ENCODE measurements at regions not wholly inside any gene's neighbourhood (a gene's known extent, or its start where the extent isn't known, plus 50 kb on each side); places are given as distances from the start of the nearest gene placed in this dataset.
"Not testable (repeated sequence)": the region's sequence is repeated elsewhere in the genome, so short reads cannot be mapped to it uniquely, and the experiment has no call there.

DNA sequence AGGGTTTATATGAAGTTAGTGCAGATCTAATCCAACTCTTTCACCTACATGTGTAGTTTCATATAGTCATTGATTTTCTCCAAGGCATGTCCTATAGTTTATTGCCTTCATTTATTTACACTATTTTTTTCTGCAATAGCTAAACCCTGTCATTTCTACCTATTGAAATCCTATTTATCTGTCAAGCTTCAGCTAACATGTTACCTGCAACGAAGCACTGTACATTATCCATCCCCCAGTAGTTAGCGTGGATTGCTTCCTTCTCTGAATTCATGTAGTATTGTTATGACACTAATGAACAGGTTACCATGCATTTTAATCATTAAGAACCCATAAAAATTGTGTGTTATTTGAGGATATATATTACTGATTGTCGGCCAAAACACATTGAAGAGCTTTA, 742.9 kb upstream of the PCDH20 start:
- no TSS peak for BruUV-seq (replicated peaks)
- no peaks in the 10 kb centered on the region; the same call in 1 of the 2 replicates for H3K9me3 ChIP-seq (ENCODE audit: low read length)
- no peaks in the 10 kb centered on the region for H3K27me3 ChIP-seq (ENCODE audit: control insufficient read depth in 1 of 2, insufficient read depth in 2 of 2, low read length in 2 of 2)
- no peak overlapping the region for H2AFZ ChIP-seq (ENCODE audit: low read length)
- DNase-seq (ENCODE audit: low spot score) = no peak
- no peak for ATAC-seq
- TF ChIP-seq ZNF264 (CRISPR knock-in tag; IDR thresholded peaks at IDR 0.05) = no peak
- 10% methylated on average over 3 of the region's 3 CpGs for WGBS (ENCODE audit: low lambda C conversion rate)
- H3K4me3 ChIP-seq (replicated peaks in 1 of 3; ENCODE audit: insufficient read depth in 1 of 3, low read depth in 2 of 3, low read length in 3 of 3) = no peak overlapping the region
- H4K20me1 ChIP-seq (ENCODE audit: insufficient read depth, low read length) = no peaks in the 10 kb centered on the region
- no peaks in the 10 kb centered on the region for H3K4me1 ChIP-seq (ENCODE audit: insufficient read depth, low read length)
- H3K4me2 ChIP-seq (ENCODE audit: low read depth, low read length) = no peak overlapping the region
- FAIRE-seq = no peak
- CTCF ChIA-PET (ENCODE audit: low intra/inter-chr PET ratio, low total read pairs) = no interaction called here
- POLR2A ChIA-PET = no interaction called here
- no peaks in the 10 kb centered on the region for H3K36me3 ChIP-seq (replicated peaks in 1 of 2; ENCODE audit: control insufficient read depth in 1 of 2, insufficient read depth in 2 of 2, low read length in 2 of 2)
- no peak overlapping the region for H3K27ac ChIP-seq (ENCODE audit: extremely low read length, insufficient read depth, low read length)
- no peak overlapping the region for H3K9ac ChIP-seq (ENCODE audit: insufficient read depth, low read depth, low read length)
- in situ Hi-C loops (cut with HindIII; ENCODE audit: extremely low pct_ligation_motif_present, low pct_unique_long_range_greater_than_20kb) = no loop called here
- no peaks in the 10 kb centered on the region for H3K79me2 ChIP-seq (ENCODE audit: insufficient read depth, low read length)
- intact Hi-C loops (cut with micrococcal nuclease; ENCODE audit: unreplicated experiment) = no loop called here

DNA sequence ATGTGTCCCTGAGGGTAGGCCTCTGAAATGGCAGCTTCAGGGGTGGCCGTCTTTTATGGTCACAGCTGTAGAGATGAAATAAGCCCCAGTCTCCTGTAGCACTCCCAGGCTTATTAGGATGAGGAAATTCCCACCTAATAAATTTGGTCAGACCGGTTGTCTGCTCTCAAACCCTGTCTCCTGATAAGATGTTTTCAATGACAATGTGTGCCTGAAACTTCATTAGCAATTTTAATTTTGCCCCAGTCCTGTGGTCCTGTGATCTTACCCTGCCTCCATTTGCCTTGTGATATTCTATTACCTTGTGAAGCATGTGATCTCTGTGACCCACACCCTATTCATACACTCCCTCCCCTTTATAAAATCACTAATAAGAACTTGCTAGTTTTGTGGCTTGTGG, 736.1 kb upstream of the PCDH20 start:
- DNase-seq (ENCODE audit: low spot score); CTCF ChIA-PET (ENCODE audit: low intra/inter-chr PET ratio, low total read pairs); POLR2A ChIA-PET; H3K36me3 ChIP-seq (replicated peaks in 1 of 2; ENCODE audit: control insufficient read depth in 1 of 2, insufficient read depth in 2 of 2, low read length in 2 of 2); H3K79me2 ChIP-seq (ENCODE audit: insufficient read depth, low read length); H3K27ac ChIP-seq (ENCODE audit: extremely low read length, insufficient read depth, low read length); FAIRE-seq; H3K9me3 ChIP-seq (ENCODE audit: low read length); in situ Hi-C loops (cut with HindIII; ENCODE audit: extremely low pct_ligation_motif_present, low pct_unique_long_range_greater_than_20kb); H4K20me1 ChIP-seq (ENCODE audit: insufficient read depth, low read length); H3K4me2 ChIP-seq (ENCODE audit: low read depth, low read length); H3K27me3 ChIP-seq (ENCODE audit: control insufficient read depth in 1 of 2, insufficient read depth in 2 of 2, low read length in 2 of 2); H3K4me3 ChIP-seq (replicated peaks in 1 of 3; ENCODE audit: insufficient read depth in 1 of 3, low read depth in 2 of 3, low read length in 3 of 3); BruUV-seq (replicated peaks); ATAC-seq; H2AFZ ChIP-seq (ENCODE audit: low read length); H3K4me1 ChIP-seq (ENCODE audit: insufficient read depth, low read length); H3K9ac ChIP-seq (ENCODE audit: insufficient read depth, low read depth, low read length); intact Hi-C loops (cut with micrococcal nuclease; ENCODE audit: unreplicated experiment): not testable (repeated sequence)
- 0% methylated on average over 2 of the region's 2 CpGs for WGBS (ENCODE audit: low lambda C conversion rate)

- DNase-seq (ENCODE audit: low spot score) = no peak
- no peak overlapping the region for H3K27ac ChIP-seq (ENCODE audit: extremely low read length, insufficient read depth, low read length)
- H3K9me3 ChIP-seq (ENCODE audit: low read length) = peaks cover 13% of the 10 kb centered on the region; the same call in 1 of the 2 replicates
- no peak overlapping the region for H2AFZ ChIP-seq (ENCODE audit: low read length)
- no peaks in the 10 kb centered on the region for H3K79me2 ChIP-seq (ENCODE audit: insufficient read depth, low read length)
- in situ Hi-C loops (cut with HindIII; ENCODE audit: extremely low pct_ligation_motif_present, low pct_unique_long_range_greater_than_20kb) (no loop called here), intact Hi-C loops (cut with micrococcal nuclease; ENCODE audit: unreplicated experiment) (no loop called here)
- ATAC-seq = no peak
- H3K36me3 ChIP-seq (replicated peaks in 1 of 2; ENCODE audit: control insufficient read depth in 1 of 2, insufficient read depth in 2 of 2, low read length in 2 of 2) = no peaks in the 10 kb centered on the region
- no peak overlapping the region for H3K4me3 ChIP-seq (replicated peaks in 1 of 3; ENCODE audit: insufficient read depth in 1 of 3, low read depth in 2 of 3, low read length in 3 of 3)
- POLR2A ChIA-PET = no interaction called here
- no peak for FAIRE-seq
- no peak overlapping the region for H3K4me2 ChIP-seq (ENCODE audit: low read depth, low read length)
- H3K9ac ChIP-seq (ENCODE audit: insufficient read depth, low read depth, low read length) = no peak overlapping the region
- H4K20me1 ChIP-seq (ENCODE audit: insufficient read depth, low read length) = no peaks in the 10 kb centered on the region
- no peaks in the 10 kb centered on the region for H3K27me3 ChIP-seq (ENCODE audit: control insufficient read depth in 1 of 2, insufficient read depth in 2 of 2, low read length in 2 of 2)
- 5% methylated on average over 3 of the region's 3 CpGs for WGBS (ENCODE audit: low lambda C conversion rate)
- CTCF ChIA-PET (ENCODE audit: low intra/inter-chr PET ratio, low total read pairs) = no interaction called here
- no peaks in the 10 kb centered on the region for H3K4me1 ChIP-seq (ENCODE audit: insufficient read depth, low read length)
- BruUV-seq (replicated peaks) = no TSS peak
- TF ChIP-seq FOSL1 (CRISPR knock-in tag; IDR thresholded peaks at IDR 0.05; ENCODE audit: borderline replicate concordance) = no peak
- TF ChIP-seq SP1 (IDR thresholded peaks at IDR 0.05) = no peak
- TF ChIP-seq SP1 (CRISPR knock-in tag; IDR thresholded peaks at IDR 0.05) = no peak
- no peak for TF ChIP-seq YEATS4 (CRISPR knock-in tag; IDR thresholded peaks at IDR 0.05; ENCODE audit: borderline replicate concordance)
- no peak for TF ChIP-seq THAP8 (CRISPR knock-in tag; IDR thresholded peaks at IDR 0.05; ENCODE audit: borderline replicate concordance)
- TF ChIP-seq ZBTB4 (CRISPR knock-in tag; IDR thresholded peaks at IDR 0.05; ENCODE audit: borderline replicate concordance) = no peak
- TF ChIP-seq NFE2L1 (CRISPR knock-in tag; IDR thresholded peaks at IDR 0.05; ENCODE audit: borderline replicate concordance) = no peak
- TF ChIP-seq HOXA3 (CRISPR knock-in tag; IDR thresholded peaks at IDR 0.05) = no peak
Measured at GRCh38 chr13:62142048-62142447, 726.4 kb upstream of the PCDH20 start.
